Loucy (cell line): ENCODE measurements at regions not wholly inside any gene's neighbourhood (a gene's known extent, or its start where the extent isn't known, plus 50 kb on each side); places are given as distances from the start of the nearest gene placed in this dataset.

Experiments used
- H2AFZ ChIP-seq: fragments of 200-600 bp; sonication (generic); 2 replicates; pipeline ENCODE4 v1.6.0; 2016; ENCODE audit warnings: antibody characterized with exemption, mild to moderate bottlenecking, low read length, moderate library complexity
- H3F3A ChIP-seq: fragments of 200-600 bp; 2 replicates; pipeline ENCODE4 v1.6.0; 2016; ENCODE audit warnings: antibody characterized with exemption, low read depth, mild to moderate bottlenecking
- H3K27me3 ChIP-seq: fragments of 200-600 bp; sonication (generic); 2 replicates; pipeline ENCODE4 v1.6.1; 2014; ENCODE audit warnings: low read length, mild to moderate bottlenecking; ENCODE audit not compliant: insufficient read depth, poor library complexity, severe bottlenecking
- H3K36me3 ChIP-seq: fragments of 200-600 bp; sonication (generic); 2 replicates; pipeline ENCODE4 v1.6.1; 2016; ENCODE audit warnings: low read length; ENCODE audit not compliant: insufficient read depth
- H3K4me1 ChIP-seq: fragments of 200-600 bp; sonication (generic); 2 replicates; pipeline ENCODE4 v1.5.1; 2014; ENCODE audit warnings: low read length, mild to moderate bottlenecking; ENCODE audit not compliant: insufficient read depth, poor library complexity, severe bottlenecking
- H3K4me2 ChIP-seq: fragments of 200-600 bp; sonication (generic); 2 replicates; pipeline ENCODE4 v1.6.0; 2014; ENCODE audit warnings: antibody characterized with exemption, low read length, low read depth, mild to moderate bottlenecking; ENCODE audit not compliant: poor library complexity, severe bottlenecking
- H3K4me3 ChIP-seq: fragments of 200-600 bp; sonication (generic); 2 replicates; pipeline ENCODE4 v1.5.1; 2014; ENCODE audit warnings: low read length, mild to moderate bottlenecking, mixed read lengths; ENCODE audit not compliant: poor library complexity, severe bottlenecking
- H3K79me2 ChIP-seq: fragments of 200-600 bp; sonication (generic); 2 replicates; pipeline ENCODE4 v1.6.1; 2014; ENCODE audit warnings: low read length; ENCODE audit not compliant: insufficient read depth
- H3K9ac ChIP-seq: fragments of 200-600 bp; sonication (generic); 2 replicates; pipeline ENCODE4 v1.6.0; 2014; ENCODE audit warnings: mild to moderate bottlenecking, low read depth, low read length, moderate library complexity; ENCODE audit not compliant: poor library complexity, severe bottlenecking
- H3K9me2 ChIP-seq: fragments of 200-600 bp; sonication (generic); replicated peaks from 2 replicates; pipeline ENCODE4 v1.6.1; 2016; ENCODE audit warnings: low read depth, low read length, mixed read lengths
- H3K9me3 ChIP-seq: fragments of 200-600 bp; sonication (generic); 2 replicates; pipeline ENCODE4 v1.6.1; 2014; ENCODE audit warnings: mild to moderate bottlenecking, antibody characterized with exemption, low read length, low read depth; ENCODE audit not compliant: insufficient read depth
- H4K20me1 ChIP-seq: fragments of 200-600 bp; sonication (generic); 2 replicates; pipeline ENCODE4 v1.6.0; 2014; ENCODE audit warnings: antibody characterized with exemption, low read length, mild to moderate bottlenecking; ENCODE audit not compliant: insufficient read depth, poor library complexity, severe bottlenecking
- CTCF ChIP-seq: fragments of 200-600 bp; sonication (generic); conservative IDR thresholded peaks from 2 replicates; pipeline ENCODE4 v1.5.1; 2014; ENCODE audit warnings: mild to moderate bottlenecking, antibody characterized with exemption, low read length
- EZH2phosphoT487 ChIP-seq: fragments of 200-600 bp; IDR thresholded peaks from 2 replicates; pipeline ENCODE4 v1.6.1; 2018; ENCODE audit warnings: antibody characterized with exemption, mild to moderate bottlenecking, moderate library complexity, borderline replicate concordance

- Histone ChIP-seq H3K4me2 (no peak overlapping the region), H4K20me1 (no peaks in the 10 kb centered on the region), H3K79me2 (no peaks in the 10 kb centered on the region), H3K27me3 (no peaks in the 10 kb centered on the region), H2AFZ (no peak overlapping the region), H3K9me2 (no peaks in the 10 kb centered on the region), H3K4me1 (no peaks in the 10 kb centered on the region), H3K36me3 (no peaks in the 10 kb centered on the region), H3K9ac (no peak overlapping the region), H3F3A (no peaks in the 10 kb centered on the region), H3K4me3 (no peak overlapping the region), H3K9me3 (no peaks in the 10 kb centered on the region)
- no peak for TF ChIP-seq CTCF
Observed at GRCh38 chr2:129735576-129735975, 243.9 kb upstream of the RAB6C start.

DNA sequence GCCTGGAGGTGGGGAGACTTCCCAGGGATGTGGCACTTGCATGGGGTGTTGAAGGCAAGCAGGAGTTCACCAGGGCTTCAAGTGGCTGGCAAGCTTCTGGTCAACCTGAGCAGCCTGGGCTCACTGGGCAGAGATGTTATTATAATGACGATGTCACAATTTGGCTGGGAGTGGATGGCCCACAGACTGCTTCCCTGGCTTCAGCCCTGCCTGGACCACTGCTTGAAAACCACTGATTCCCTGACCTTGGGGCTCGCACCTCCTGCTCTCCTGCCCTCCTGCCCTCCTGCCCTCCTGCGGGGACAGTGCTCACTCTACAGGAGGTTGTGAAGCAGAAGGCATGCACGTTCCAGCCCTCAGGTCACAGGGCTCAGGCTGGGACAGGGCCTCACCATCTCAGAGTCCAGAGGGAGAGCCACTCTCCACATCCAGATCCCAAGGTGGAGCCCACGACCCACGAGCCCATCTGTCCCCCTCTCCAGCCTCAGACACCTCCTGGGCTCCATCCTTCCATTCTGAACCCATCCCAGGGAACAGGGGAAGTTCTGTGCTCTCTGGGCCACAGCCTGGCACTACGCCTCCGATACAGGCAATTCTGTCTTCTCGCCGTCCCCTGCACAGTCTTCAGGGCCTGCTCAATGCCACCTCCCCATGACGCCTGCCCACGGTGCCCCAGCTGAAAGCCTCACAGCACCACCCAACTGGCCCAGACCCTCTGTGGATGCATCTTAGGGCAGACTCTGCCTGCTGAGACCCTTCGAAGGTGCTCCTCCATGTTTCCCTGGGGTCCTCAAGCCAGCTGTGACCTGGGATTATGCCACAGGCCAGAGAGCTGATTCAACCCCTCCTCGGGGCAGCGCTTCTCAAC, 241.6 kb upstream of the RAB6C start:
- H3K9me3 ChIP-seq: no peaks in the 10 kb centered on the region
- no peak overlapping the region for H3K9ac ChIP-seq
- H3K79me2 ChIP-seq: no peaks in the 10 kb centered on the region
- H3K27me3 ChIP-seq: no peaks in the 10 kb centered on the region
- H3K9me2 ChIP-seq: no peaks in the 10 kb centered on the region
- no peak overlapping the region for H2AFZ ChIP-seq
- TF ChIP-seq EZH2phosphoT487 (no peak), CTCF (no peak)
- H3K4me3 ChIP-seq: no peak overlapping the region
- no peaks in the 10 kb centered on the region for H3K4me1 ChIP-seq
- H3F3A ChIP-seq: no peaks in the 10 kb centered on the region
- H4K20me1 ChIP-seq: no peaks in the 10 kb centered on the region
- H3K36me3 ChIP-seq: no peaks in the 10 kb centered on the region
- no peak overlapping the region for H3K4me2 ChIP-seq

DNA sequence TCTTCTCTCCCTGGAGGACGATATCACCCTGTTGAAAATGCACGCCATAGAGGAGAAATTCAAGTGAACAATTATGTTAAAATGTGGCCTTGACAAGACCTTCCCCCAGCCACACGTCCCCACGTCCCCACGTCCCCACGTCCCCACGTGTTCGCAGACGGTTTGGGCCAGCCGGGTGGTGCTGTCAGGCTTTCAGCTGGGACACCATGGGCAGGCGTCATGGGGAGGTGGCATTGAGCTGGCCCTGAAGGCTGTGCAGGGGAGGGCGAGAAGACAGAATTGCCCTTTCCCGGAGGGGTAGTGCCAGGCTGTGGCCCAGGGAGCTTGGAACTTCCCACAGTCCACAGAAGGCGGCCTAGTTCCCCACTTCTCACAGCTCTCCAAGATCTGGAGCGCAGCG, 240.7 kb upstream of the RAB6C start:
- TF ChIP-seq CTCF (no peak), EZH2phosphoT487 (no peak)
- Histone ChIP-seq H3K4me2 (no peak overlapping the region), H2AFZ (no peak overlapping the region), H3F3A (no peaks in the 10 kb centered on the region), H3K27me3 (no peaks in the 10 kb centered on the region), H3K9me2 (no peaks in the 10 kb centered on the region), H3K79me2 (no peaks in the 10 kb centered on the region), H3K9me3 (no peaks in the 10 kb centered on the region), H3K4me3 (no peak overlapping the region), H4K20me1 (no peaks in the 10 kb centered on the region), H3K36me3 (no peaks in the 10 kb centered on the region), H3K9ac (no peak overlapping the region), H3K4me1 (no peaks in the 10 kb centered on the region)
